ENCODE measurements at regions not wholly inside any gene's neighbourhood (a gene's known extent, or its start where the extent isn't known, plus 50 kb on each side); places are given as distances from the start of the nearest gene placed in this dataset.
"Not testable (repeated sequence)": the region's sequence is repeated elsewhere in the genome, so short reads cannot be mapped to it uniquely, and the experiment has no call there.

DNA sequence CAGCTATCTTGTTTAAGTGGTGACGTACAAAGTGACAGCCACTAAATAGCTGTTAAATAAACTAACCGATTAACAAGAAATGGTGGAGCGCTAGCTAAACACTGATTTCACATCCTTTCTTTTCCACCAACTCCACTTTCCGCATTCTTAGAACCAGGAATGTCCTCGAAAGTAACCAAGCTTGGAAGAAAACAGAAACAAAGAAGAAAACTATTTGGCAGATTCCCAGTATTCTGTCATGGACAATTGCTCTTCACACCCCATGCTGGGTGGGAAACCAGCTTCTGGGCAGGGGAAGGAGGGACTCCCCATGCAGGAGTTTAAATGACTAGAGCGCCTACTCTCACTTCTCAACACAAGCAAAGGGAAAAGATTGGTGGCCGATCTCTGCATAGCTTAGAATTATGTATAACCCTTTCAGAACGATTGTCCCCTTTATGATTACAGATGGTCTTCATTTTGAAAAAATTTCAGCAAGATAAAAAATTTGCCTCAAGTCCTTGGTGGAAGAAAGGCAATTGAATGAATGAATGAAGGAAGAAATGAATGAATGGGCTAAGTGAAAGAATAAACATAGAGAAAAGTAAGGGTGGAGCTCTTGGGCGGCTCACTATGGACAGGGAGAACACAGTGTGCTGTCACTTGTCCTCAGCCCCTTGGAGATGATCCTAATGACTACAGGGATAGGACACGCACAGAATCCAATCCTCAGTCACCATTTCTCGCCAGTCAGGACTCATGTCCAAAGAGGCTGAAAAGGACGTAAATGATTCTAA is 148.7 kb upstream of the NEDD9 start:
- FAIRE-seq: no peak

DNA sequence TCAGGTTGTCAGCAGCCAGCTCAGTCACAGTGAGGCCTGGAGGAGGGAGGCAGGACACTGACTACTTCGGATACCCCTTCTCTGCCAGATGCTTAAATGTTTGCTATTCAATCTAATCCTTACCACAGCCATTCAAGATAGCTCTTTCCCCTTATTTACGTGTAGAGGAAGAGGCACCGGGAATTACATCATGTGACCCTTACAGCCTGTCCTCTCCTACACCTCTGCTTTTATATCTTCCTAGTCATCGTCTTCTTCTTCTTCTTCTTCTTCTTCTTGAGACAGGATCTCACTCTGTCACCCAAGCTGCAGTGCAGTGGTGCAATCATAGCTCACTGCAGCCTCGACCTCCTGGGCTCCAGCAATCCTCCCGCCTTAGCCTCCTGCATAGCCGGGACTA is 148.1 kb upstream of the NEDD9 start:
- no peak for FAIRE-seq

DNA sequence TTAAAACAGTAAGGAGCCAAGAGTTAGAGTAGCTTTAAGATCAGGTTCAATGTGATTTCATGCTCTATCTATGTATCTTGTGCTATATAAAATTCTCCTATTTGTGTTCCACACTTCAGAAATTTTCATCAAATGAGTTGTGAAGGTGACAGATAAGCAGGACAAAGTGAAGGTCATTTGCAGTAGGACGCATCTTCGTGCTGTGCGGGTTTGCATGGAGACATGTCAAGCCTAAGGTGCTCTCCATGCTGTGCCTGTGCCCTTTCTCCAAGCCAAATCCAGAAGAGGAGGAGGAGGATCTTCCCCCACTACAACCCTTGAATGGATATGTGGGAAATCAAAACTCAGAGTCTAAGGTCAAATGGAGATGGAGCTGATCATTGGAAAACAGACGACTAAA is 147.3 kb upstream of the NEDD9 start:
- FAIRE-seq: no peak

DNA sequence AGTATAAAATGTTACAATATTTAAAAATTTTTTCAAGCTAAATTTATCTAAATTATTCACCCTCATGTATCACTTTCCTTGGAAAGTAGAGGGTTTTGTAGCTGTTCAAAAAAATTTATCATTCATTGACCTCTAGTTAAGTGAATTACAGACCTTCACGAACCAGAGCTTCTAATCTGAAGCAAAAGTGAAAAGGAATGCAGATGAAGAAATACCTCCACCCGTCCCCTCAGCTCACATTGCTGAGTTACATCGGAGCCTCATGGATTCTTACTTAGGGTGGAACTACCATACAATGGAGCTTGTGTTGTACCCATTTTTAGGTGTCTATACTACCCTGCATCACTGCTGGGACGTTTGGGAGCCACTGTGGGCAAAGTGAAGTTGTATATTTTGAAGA is 146.2 kb upstream of the NEDD9 start:
- FAIRE-seq: no peak

DNA sequence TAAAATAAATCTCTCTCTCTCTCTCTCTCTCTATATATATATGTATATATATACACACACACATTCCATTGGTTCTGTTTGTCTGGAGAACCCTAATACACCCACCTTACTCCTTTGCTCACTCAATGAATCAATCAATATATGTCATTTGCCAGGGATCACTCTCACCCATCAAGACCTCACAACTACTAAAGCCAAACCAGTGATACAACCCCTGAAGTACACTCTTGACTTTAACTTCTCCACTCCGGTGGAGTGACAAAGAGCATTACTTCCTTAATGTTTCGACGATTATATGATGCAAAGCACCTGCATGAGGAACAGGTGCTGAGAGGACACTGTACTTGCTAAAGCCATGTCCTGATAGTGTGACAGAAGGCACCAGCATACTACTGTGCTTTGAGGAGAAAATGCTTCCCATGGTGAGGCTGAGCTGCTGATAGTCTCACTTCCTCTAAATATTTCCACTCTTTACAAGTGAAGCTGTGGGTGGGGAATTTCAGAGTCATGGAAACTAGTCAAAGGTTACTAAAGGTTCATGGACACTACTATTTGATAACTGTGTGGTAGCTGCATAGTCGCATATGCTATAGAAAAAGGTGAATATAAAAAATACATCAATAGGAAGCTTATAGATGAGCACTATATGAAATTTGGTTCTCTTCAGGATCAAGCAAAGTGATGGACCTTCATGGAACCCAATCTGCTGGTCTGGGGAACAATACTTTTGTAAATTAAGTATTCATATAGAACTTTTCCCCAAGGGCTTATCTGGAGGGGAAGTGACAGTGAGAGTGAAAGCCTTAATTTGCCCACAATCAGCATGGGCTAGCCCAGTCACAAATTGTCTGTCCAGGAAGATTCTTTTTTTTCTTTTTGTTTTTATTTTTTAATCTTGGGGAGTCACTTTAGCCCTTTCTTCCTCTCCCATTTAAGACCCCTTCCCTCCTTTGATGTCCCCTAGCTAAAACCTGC is 141.9 kb upstream of the NEDD9 start:
- no peak for FAIRE-seq

DNA sequence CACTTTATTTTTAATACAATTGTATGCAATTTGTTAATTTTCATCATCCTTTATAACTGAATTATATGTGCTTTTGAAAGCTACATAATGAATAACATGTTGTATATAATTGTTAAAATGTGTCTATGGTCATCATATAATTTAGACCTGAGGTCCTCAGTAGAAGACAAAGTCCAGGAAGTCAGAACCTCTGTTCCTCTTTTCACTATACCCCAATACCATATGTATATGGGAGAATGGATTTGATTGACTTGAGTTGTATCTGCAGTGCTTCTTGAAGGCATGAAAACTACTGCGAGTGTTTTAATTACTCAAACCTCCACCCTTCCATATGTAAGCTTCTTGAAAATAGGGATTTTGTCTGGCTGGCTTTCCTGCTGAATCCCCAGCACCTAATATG is 140.7 kb upstream of the NEDD9 start:
- no peak for FAIRE-seq

DNA sequence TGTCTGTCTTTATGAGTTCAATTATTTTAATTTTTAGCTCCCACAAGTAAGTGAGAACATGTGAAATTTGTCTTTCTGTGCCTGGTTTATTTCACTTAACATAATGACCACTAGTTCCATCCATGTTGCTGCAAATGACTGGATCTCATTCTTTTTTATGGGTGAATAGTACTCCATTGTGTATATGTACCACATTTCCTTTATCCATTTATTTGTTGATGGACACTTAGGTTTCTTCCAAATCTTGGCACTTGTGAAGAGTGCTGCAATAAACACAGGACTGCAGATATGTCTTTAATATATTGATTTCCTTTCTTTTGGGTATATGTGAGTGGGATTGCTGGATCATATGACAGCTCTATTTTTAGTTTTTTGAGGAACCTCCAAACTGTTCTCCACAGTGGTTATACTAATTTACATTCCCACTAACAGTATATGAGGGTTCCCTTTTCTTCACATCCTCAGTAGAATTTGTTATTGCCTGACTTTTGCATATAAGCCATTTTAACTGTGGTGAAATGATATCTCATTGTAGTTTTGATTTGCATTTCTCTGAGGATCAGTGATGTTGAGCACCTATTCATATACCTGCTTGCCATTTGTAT is 139.8 kb upstream of the NEDD9 start:
- FAIRE-seq: not testable (repeated sequence)

DNA sequence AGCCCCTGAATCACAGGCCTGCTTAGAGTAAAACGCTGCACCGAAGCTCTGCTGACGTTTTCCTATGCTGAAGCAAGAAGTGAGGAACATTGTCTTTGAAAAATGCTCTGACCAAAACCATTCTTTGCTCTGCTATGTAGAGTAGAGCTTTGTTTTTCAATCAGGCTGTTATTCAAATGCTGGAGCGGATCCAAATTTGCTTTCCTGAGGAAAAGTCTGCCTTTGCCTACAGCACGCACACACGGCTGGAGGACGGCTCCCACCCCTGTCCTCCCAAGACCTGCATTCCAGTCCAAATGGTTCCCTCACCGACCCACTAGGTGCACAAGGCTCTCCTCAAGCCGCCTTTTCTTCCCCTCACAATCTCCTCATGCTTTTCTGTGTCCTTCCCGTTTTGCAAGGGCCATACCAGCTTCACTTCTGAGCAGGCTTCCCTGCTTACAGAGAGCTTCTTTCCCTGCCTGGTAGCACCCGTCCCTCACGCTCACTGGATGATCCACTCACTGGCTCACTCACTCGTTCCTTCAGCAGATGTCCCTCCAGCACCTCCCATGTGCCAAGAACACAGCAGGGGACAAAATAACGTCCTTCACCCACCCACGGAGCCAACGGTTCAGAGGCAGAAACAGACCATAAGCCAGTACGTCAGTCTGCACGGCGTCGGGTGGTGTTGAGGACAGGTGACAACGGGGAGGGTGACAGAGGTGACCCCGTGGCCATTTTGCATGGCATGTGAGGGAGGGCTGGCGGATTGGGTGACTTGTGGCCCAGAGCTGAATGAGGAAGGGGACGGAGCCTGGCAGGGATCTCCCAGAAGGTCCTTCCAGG is 137.9 kb upstream of the NEDD9 start:
- FAIRE-seq: no peak

DNA sequence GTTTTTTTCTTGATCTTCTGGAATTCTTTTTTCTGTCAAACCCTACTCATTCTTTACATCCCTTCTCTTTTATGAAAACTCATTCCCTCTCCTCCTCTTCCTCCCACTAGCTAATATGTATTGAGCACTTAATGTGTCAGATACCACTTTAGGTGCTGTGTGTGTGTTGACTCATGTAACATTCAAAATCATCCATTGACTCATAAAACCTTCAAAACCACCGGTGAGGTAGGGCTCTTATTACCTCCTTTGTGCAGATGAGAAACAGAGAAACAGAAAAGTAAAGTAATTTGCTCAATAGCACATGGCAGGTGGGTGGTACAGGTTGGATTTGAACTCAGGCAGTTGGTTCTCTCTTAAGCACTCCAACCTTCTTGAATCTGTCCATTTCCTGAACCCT is 136.3 kb upstream of the NEDD9 start:
- FAIRE-seq: no peak

DNA sequence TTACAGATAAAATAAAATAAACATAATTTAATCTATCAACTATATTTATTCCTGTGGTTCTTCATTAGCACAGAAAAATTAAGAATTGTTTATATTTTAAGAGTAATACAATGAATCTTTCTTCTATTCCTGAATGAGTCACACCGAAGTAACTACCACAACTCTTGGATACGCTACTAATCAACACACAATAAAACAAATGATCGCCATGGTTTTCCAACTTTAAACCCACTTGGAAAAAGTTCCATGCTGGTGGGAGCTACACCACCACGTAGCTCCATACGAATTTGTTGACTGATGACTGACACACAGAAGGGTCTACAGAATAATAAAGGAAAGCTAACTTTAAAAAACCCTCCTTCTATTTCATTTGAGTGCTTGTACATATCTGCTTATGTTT is 135.8 kb upstream of the NEDD9 start:
- FAIRE-seq: no peak

DNA sequence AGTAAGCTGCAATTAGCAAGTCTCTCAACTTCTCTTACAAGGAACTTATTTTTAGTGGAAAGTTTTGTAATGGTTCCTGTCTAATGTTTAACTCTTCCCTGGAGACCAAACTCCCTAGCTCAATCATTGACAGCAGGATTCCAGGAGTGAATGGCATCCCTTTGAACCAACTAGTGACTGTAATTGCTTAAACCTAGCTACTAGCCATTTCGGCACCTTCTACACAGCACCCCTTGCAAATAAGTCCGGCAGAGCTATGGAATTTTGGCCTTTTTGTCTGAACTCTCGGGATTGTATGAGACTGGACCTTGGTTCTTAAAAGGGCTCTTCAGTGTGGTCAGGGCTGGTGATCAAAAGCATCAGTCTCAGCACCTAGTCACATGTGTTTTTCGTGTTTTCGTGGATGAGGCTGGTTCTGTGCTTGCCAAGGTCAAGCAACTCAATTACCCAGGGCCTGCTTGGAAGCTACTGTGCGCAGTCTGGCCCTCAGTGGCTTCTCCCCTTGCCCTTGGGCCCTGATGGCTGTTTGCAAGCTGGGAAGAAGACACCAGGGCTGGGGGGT is 135.3 kb upstream of the NEDD9 start:
- no peak for FAIRE-seq

DNA sequence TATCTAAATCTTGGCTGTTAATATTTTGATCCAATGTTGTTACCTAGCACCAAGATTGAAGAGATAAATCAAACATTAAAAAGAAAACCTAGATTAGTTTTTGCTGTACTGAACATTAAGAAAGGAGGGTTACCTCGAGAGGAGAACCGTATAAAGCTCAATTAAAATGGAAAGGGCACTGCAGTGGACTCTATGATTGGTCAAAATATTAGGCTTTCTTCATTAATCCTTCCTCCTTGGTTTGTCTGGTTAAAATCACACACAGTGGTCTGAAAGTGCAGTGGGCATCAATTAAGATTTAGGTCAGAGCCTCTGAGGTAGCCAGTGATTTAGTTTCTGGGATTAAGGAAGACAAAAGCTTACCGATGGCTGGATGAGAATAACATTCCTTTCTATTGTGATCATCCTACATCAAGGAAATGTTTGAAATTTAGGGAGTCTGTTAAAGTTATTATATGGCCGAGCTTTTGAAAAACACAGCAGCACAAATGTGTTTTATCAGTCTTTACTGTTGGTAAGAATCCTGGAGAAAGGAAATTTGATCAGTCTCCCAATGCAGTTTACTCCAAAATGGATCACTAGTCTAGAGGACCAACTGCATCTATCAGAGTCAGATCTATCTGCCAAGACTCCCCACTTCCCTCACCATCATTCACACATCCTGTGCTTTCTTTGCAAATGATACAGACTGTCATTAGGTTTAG is 134.6 kb upstream of the NEDD9 start:
- no peak for FAIRE-seq

DNA sequence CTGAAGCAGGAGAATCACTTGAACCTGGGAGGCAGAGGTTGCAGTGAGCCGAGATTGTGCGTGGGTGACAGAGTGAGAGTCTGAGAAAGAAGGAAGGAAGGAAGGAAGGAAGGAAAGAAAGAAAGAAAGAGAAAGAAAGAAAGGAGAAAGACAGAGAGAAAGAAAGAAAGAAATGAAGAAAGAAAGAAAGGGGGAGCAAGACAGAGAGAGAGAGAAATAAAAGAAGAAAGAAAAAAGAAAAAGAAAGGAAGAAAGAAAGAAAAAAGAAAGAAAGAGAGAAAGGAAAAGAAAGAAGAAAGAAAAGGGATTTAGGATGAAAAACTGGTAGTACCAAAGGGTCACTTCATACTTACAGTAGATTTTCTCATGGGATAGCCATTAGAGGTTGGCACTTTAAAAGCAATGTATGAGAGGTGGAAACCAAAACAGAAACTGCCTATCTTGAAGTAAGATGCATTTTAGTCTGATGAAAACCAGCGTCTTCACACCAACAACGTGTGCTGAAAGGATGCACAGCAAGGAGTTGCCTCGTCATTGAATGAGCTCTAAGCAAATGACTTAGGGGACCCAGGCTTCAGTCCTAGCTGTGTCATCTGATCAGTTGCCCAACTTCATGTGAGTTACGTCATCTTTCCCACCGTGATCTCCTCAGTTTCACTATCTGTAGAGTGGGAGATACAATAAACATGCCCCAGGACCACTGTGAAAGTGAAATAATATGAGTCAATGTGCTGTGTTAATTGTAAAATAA is 133.9 kb upstream of the NEDD9 start:
- no peak for FAIRE-seq

DNA sequence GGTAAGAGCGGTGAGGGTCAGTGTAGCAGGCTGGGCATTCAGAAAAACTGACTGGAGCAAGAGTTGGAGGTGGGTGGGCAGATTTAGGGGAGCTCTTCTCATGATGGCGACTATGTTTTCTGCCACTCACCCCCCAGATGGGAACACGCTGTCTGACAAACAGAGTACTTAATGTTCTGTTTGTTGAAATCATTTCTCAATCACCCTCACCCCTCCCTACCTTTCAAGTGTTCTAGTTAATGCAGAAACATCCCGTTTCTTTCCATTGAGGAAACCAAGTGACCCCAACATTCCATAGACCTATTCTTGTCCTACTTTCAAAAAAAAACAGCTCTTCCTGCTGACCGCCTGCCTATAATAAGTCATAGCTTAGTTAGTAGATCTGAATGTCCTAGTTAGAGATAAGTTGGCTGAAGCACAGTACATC is 132.5 kb upstream of the NEDD9 start:
- FAIRE-seq: no peak

DNA sequence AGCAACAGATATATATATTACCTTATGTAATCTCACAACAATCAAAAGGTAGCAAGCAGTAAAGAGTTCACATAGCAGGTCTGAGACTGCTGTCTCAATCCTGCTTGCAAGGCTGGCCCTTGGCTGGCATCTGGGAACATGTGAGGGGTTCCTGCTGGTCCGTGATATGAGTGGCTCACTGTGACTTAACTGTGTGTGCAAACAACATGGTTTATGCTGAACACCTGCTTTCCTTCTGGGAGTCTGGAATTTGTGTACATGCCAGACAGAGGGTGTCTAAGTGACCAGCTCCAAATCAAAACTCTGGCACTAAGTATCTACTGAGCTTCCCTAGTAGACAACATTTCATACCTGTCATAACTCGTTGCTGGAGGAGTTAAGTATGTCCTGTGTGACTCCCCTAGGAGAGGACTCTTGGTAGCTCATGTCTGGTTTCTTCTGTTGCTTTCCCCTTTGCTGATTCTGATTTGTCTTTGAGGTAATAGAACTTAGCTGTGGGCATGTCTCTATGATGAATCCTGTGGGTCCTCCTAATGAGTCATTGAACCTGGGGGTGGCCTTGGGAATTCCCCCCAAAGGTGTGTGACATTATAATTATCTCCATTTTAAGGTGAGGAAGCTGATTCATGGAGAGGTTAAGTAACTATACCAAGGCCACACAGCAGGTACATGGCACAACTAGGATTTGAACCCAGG is 131.6 kb upstream of the NEDD9 start:
- no peak for FAIRE-seq

DNA sequence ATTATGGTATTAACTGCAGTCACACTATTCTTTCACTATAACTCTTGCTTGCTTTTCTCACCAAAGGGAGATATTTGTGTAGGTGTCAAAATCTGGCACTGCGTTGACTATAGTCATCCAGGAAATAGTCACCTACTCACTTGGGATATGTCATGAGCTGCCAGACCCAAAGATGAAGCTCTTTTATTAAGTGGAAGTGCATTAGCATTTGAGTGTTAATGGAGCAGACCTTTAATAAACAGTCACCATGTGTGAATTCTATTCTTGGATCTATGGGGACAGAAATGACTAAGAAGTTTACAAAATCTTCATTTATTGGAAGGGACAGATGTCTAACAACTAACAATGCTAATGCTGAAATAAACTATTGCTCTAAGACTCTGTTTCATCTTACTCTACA is 130.1 kb upstream of the NEDD9 start:
- FAIRE-seq: no peak

DNA sequence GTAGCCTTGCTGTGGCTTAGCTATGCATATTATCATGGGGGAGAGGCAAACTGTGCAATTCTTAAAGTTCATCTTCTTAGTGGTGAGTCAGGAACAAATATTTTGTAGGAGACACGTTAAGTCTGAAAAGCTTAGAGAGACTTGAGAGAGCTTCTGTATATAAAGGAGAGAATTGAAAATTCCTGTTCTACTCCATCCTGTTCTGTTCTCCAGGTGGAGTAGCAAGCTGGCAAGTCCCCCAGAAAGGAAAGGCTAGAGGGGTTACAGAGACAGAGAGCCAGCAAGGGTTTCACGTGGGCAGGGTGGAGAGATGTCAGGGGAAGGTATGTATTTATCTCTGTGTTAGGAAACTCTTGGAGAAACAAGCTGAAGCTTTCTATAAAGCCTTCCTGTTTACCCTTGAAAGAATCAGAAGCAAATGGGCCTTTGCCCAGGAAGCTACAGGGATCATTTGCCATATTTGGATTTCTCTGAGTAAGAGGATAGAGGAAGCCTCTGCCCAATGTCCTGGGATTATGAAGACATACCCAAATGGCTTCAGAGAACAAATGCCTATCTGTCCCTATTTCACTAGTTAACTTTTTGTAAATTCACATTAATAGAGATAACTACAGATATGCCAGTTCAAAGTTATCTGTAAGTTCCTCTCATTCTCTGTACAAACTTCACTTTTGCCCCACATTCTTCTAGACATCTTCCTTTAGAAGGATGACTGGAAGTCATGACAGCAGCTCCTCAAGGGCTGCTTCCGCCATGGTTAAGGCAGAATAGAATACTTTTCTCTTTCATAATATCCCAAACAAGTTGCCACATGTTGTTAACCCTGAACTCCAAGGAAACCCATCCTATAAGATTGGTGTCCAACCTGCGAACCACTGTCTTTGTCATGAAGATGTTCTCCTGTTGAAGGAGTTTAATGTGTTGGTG is 126.7 kb upstream of the NEDD9 start:
- no peak for FAIRE-seq

DNA sequence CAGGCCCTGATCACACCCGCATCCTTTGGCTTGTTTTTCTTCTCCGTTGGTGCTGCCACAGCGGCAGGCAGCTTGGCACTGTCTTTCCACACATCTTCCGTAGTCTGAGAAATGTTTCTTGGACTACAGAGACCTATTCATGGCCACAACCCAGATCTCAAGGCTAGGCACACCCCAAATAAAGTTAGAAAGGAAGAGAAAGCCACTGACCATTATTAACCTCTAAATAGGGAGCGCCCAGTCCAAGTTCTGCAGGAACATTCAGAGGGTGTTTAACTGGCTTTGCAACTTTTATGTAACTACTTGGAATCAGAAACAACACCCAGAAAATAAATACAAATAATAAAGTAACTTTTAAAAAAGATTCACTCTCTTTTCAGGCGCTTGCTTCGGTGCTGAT is 124.8 kb upstream of the NEDD9 start:
- FAIRE-seq: no peak
